GOT3 (cell line): ENCODE measurements at regions not wholly inside any gene's neighbourhood (a gene's known extent, or its start where the extent isn't known, plus 50 kb on each side); places are given as distances from the start of the nearest gene placed in this dataset.

Source experiments
- DNase-seq: peaks from one replicate; lab custom pipeline; 2025; ENCODE audit warnings: mixed read lengths; lab: John Stamatoyannopoulos, UW

GRCh38 chr4:20643631-20644030, 56.6 kb upstream of the PACRGL start:
- no peak for DNase-seq

- DNase-seq: no peak
Observed at GRCh38 chr4:20645236-20645635, 55.0 kb upstream of the PACRGL start.

- no peak for DNase-seq
Observed at GRCh38 chr4:20646287-20646686, 54.0 kb upstream of the PACRGL start.
